IPS-15b (cell line): ENCODE measurements at regions not wholly inside any gene's neighbourhood (a gene's known extent, or its start where the extent isn't known, plus 50 kb on each side); places are given as distances from the start of the nearest gene placed in this dataset.

ENCODE experiments used
- H3K27me3 ChIP-seq: one replicate; pipeline ENCODE4 v1.6.1; 2013; ENCODE audit warnings: low read length; ENCODE audit not compliant: control insufficient read depth, insufficient read depth
- H3K36me3 ChIP-seq: one replicate; pipeline ENCODE4 v1.6.1; 2013; ENCODE audit warnings: low read length; ENCODE audit not compliant: control insufficient read depth, insufficient read depth
- H3K4me1 ChIP-seq: one replicate; pipeline ENCODE4 v1.6.1; 2013; ENCODE audit warnings: mild to moderate bottlenecking, low read length; ENCODE audit not compliant: control insufficient read depth, insufficient read depth
- H3K4me3 ChIP-seq: one replicate; pipeline ENCODE4 v1.5.1; 2013; ENCODE audit warnings: low read depth, low read length
- H3K9ac ChIP-seq: one replicate; pipeline ENCODE4 v1.6.1; 2013; ENCODE audit warnings: low read depth, mild to moderate bottlenecking, low read length
- H3K9me3 ChIP-seq: one replicate; pipeline ENCODE4 v1.6.1; 2013; ENCODE audit warnings: mild to moderate bottlenecking, low read length; ENCODE audit not compliant: control insufficient read depth, insufficient read depth

GRCh38 chr7:428927-429827, 90.5 kb downstream of the PDGFA start:
- Histone ChIP-seq H3K36me3 (no peaks in the 10 kb centered on the region), H3K4me3 (no peak overlapping the region), H3K9me3 (no peaks in the 10 kb centered on the region), H3K9ac (no peak overlapping the region), H3K27me3 (no peaks in the 10 kb centered on the region), H3K4me1 (no peaks in the 10 kb centered on the region)

GRCh38 chr7:429828-430180, 89.8 kb downstream of the PDGFA start:
- no peak overlapping the region for H3K4me3 ChIP-seq
- no peaks in the 10 kb centered on the region for H3K27me3 ChIP-seq
- H3K9me3 ChIP-seq, result no peaks in the 10 kb centered on the region
- H3K36me3 ChIP-seq, result no peaks in the 10 kb centered on the region
- no peak overlapping the region for H3K9ac ChIP-seq
- H3K4me1 ChIP-seq, result no peaks in the 10 kb centered on the region

- H3K27me3 ChIP-seq, result no peaks in the 10 kb centered on the region
- no peaks in the 10 kb centered on the region for H3K36me3 ChIP-seq
- no peak overlapping the region for H3K9ac ChIP-seq
- H3K9me3 ChIP-seq, result no peaks in the 10 kb centered on the region
- H3K4me1 ChIP-seq, result no peaks in the 10 kb centered on the region
- H3K4me3 ChIP-seq, result no peak overlapping the region
Observed at GRCh38 chr7:431041-431440, 88.6 kb downstream of the PDGFA start.

- Histone ChIP-seq H3K4me3 (no peak overlapping the region), H3K9me3 (no peaks in the 10 kb centered on the region), H3K9ac (no peak overlapping the region), H3K36me3 (no peaks in the 10 kb centered on the region), H3K4me1 (no peaks in the 10 kb centered on the region), H3K27me3 (no peaks in the 10 kb centered on the region)
Observed at GRCh38 chr7:431658-432111, 88.0 kb downstream of the PDGFA start.

GRCh38 chr7:432256-432655, 87.4 kb downstream of the PDGFA start:
- H3K9me3 ChIP-seq, result no peaks in the 10 kb centered on the region
- no peak overlapping the region for H3K9ac ChIP-seq
- H3K36me3 ChIP-seq, result no peaks in the 10 kb centered on the region
- H3K27me3 ChIP-seq, result no peaks in the 10 kb centered on the region
- no peak overlapping the region for H3K4me3 ChIP-seq
- no peaks in the 10 kb centered on the region for H3K4me1 ChIP-seq

- Histone ChIP-seq H3K9me3 (no peaks in the 10 kb centered on the region), H3K4me3 (no peak overlapping the region), H3K36me3 (no peaks in the 10 kb centered on the region), H3K27me3 (no peaks in the 10 kb centered on the region), H3K9ac (no peak overlapping the region), H3K4me1 (no peaks in the 10 kb centered on the region)
Observed at GRCh38 chr7:432933-433332, 86.7 kb downstream of the PDGFA start.

GRCh38 chr7:433558-433957, 86.1 kb downstream of the PDGFA start:
- Histone ChIP-seq H3K9ac (no peak overlapping the region), H3K9me3 (no peaks in the 10 kb centered on the region), H3K27me3 (no peaks in the 10 kb centered on the region), H3K4me3 (no peak overlapping the region), H3K4me1 (no peaks in the 10 kb centered on the region), H3K36me3 (no peaks in the 10 kb centered on the region)

GRCh38 chr7:434891-435629, 84.6 kb downstream of the PDGFA start:
- no peaks in the 10 kb centered on the region for H3K9me3 ChIP-seq
- H3K9ac ChIP-seq, result no peak overlapping the region
- no peaks in the 10 kb centered on the region for H3K27me3 ChIP-seq
- no peak overlapping the region for H3K4me3 ChIP-seq
- no peaks in the 10 kb centered on the region for H3K36me3 ChIP-seq
- no peaks in the 10 kb centered on the region for H3K4me1 ChIP-seq

GRCh38 chr7:435630-436366, 83.8 kb downstream of the PDGFA start:
- H3K4me3 ChIP-seq, result no peak overlapping the region
- H3K27me3 ChIP-seq, result no peaks in the 10 kb centered on the region
- no peak overlapping the region for H3K9ac ChIP-seq
- no peaks in the 10 kb centered on the region for H3K36me3 ChIP-seq
- H3K9me3 ChIP-seq, result no peaks in the 10 kb centered on the region
- no peaks in the 10 kb centered on the region for H3K4me1 ChIP-seq

GRCh38 chr7:436367-437128, 83.1 kb downstream of the PDGFA start:
- no peak overlapping the region for H3K4me3 ChIP-seq
- H3K9me3 ChIP-seq, result no peaks in the 10 kb centered on the region
- no peak overlapping the region for H3K9ac ChIP-seq
- H3K27me3 ChIP-seq, result no peaks in the 10 kb centered on the region
- H3K36me3 ChIP-seq, result no peaks in the 10 kb centered on the region
- H3K4me1 ChIP-seq, result no peaks in the 10 kb centered on the region
